H1 (cell line): ENCODE measurements at regions not wholly inside any gene's neighbourhood (a gene's known extent, or its start where the extent isn't known, plus 50 kb on each side); places are given as distances from the start of the nearest gene placed in this dataset.

Experiments used
- CHD1 ChIP-seq: IDR thresholded peaks from 2 replicates; pipeline ENCODE4 v1.6.1; 2012; ENCODE audit warnings: low read depth, low read length, improper control_type of control experiment
- HDAC2 ChIP-seq, 2 experiments: fragments of 300-600 bp in 1 of 2; sonication (generic) in 1 of 2; IDR thresholded peaks; 2 replicates each; pipeline ENCODE4 v1.6.1; 2011 to 2012; ENCODE audit warnings: low read depth in 2 of 2, low read length in 2 of 2, mild to moderate bottlenecking in 2 of 2, moderate library complexity in 2 of 2, borderline replicate concordance in 1 of 2, inconsistent platforms in 1 of 2

GRCh38 chr2:129329574-129329973 lies 649.9 kb upstream of the RAB6C start (continued):
- TF ChIP-seq HDAC2 (IDR thresholded peaks at IDR 0.05; ENCODE audit: borderline replicate concordance in 1 of 2, low read depth in 2 of 2, low read length in 2 of 2): no peak
- TF ChIP-seq CHD1: no peak
- TF ChIP-seq, all 59 proteins: peak for 0
